ENCODE measurements at regions not wholly inside any gene's neighbourhood (a gene's known extent, or its start where the extent isn't known, plus 50 kb on each side); places are given as distances from the start of the nearest gene placed in this dataset.

DNA sequence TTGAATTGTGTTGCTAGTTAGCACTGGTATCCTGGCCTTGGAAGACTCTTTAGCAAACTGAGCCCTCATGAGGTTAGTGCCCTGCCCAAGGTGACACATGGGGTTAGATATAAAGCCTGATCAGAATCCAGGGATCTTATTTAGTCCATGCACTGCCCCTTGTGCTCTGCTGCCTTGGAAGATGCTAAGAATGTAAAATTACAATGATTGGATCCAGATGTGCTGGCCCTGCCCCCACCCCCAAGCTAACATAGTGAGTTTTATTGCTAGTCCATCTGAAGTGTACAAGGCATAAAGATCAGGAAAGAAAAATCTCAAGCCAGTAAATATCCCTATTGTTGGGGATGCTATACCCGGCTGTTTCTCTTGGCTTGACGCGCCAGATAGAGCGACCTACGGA lies 248.1 kb upstream of the C2CD4B start:
- no peaks in the 10 kb centered on the region for H3K27me3 ChIP-seq (ENCODE audit: insufficient read depth, low read length)
- no peak overlapping the region for H3K27ac ChIP-seq (ENCODE audit: low read depth, low read length)
- no peak overlapping the region for H3K9ac ChIP-seq (ENCODE audit: low read length)
- H3K4me3 Mint-ChIP-seq (ENCODE audit: unreplicated experiment) = no peak overlapping the region
- no peak for TF ChIP-seq EZH2 (IDR thresholded peaks at IDR 0.05; ENCODE audit: insufficient read depth, low read length)
- TF ChIP-seq, protein P1, sequence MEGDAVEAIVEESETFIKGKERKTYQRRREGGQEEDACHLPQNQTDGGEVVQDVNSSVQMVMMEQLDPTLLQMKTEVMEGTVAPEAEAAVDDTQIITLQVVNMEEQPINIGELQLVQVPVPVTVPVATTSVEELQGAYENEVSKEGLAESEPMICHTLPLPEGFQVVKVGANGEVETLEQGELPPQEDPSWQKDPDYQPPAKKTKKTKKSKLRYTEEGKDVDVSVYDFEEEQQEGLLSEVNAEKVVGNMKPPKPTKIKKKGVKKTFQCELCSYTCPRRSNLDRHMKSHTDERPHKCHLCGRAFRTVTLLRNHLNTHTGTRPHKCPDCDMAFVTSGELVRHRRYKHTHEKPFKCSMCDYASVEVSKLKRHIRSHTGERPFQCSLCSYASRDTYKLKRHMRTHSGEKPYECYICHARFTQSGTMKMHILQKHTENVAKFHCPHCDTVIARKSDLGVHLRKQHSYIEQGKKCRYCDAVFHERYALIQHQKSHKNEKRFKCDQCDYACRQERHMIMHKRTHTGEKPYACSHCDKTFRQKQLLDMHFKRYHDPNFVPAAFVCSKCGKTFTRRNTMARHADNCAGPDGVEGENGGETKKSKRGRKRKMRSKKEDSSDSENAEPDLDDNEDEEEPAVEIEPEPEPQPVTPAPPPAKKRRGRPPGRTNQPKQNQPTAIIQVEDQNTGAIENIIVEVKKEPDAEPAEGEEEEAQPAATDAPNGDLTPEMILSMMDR (IDR thresholded peaks at IDR 0.05; ENCODE audit: insufficient read depth, low read depth, low read length) = no peak
- FAIRE-seq (no peak), DNase-seq (ENCODE audit: low read depth) (no peak)
- peaks cover 13% of the 10 kb centered on the region for H3K4me1 ChIP-seq (ENCODE audit: insufficient read depth, low read length)
- H3K79me2 ChIP-seq (ENCODE audit: insufficient read depth, low read length) = peaks cover 2% of the 10 kb centered on the region
- H3K27ac Mint-ChIP-seq (ENCODE audit: unreplicated experiment) = no peak overlapping the region
- H3K4me2 ChIP-seq (ENCODE audit: low read length) = no peak overlapping the region
- H3K36me3 ChIP-seq (ENCODE audit: insufficient read depth, low read length) = no peaks in the 10 kb centered on the region
- peaks cover 8% of the 10 kb centered on the region for H3K36me3 Mint-ChIP-seq (ENCODE audit: low read depth, unreplicated experiment)
- peaks cover 28% of the 10 kb centered on the region for H4K20me1 ChIP-seq (ENCODE audit: insufficient read depth, low read length)
- H3K9me3 ChIP-seq (ENCODE audit: insufficient read depth, low read depth, low read length) = no peaks in the 10 kb centered on the region
- no peak overlapping the region for H3K4me3 ChIP-seq (ENCODE audit: insufficient read depth, low read depth, low read length)
- no peaks in the 10 kb centered on the region for H3K9me3 Mint-ChIP-seq (ENCODE audit: unreplicated experiment)
- H3K4me1 Mint-ChIP-seq (ENCODE audit: low read depth, unreplicated experiment) = peaks cover 13% of the 10 kb centered on the region
- no peaks in the 10 kb centered on the region for H3K27me3 Mint-ChIP-seq (ENCODE audit: low read depth, unreplicated experiment)
- no peak overlapping the region for H2AFZ ChIP-seq (ENCODE audit: low read depth, low read length)

DNA sequence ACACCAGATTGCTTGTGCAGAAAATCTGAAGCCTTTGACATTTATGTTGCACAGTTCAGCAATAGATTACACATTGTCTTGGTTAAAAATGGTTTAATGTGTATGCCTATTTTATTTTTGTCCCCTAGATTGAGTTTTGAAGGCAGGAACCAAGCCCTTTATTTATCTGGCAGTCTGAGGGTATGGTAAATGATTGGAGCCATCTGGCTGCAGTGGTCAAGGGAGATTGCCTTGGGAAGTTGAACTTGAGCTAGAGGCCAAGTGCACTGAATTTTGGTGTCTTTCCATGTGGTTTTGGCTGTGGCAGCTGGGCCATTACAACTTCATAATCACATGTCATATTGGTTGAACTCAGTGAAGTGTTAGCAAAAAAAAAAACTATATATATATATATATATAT lies 248.7 kb upstream of the C2CD4B start:
- Mint-ChIP-seq H3K4me3 (ENCODE audit: unreplicated experiment) (no peak overlapping the region), H3K27ac (ENCODE audit: unreplicated experiment) (no peak overlapping the region), H3K27me3 (ENCODE audit: low read depth, unreplicated experiment) (no peaks in the 10 kb centered on the region), H3K36me3 (ENCODE audit: low read depth, unreplicated experiment) (peaks cover 8% of the 10 kb centered on the region), H3K4me1 (ENCODE audit: low read depth, unreplicated experiment) (peaks cover 13% of the 10 kb centered on the region), H3K9me3 (ENCODE audit: unreplicated experiment) (no peaks in the 10 kb centered on the region)
- Histone ChIP-seq H3K27ac (ENCODE audit: low read depth, low read length) (no peak overlapping the region), H3K4me2 (ENCODE audit: low read length) (no peak overlapping the region), H3K4me3 (ENCODE audit: insufficient read depth, low read depth, low read length) (no peak overlapping the region), H2AFZ (ENCODE audit: low read depth, low read length) (no peak overlapping the region), H3K27me3 (ENCODE audit: insufficient read depth, low read length) (no peaks in the 10 kb centered on the region), H3K36me3 (ENCODE audit: insufficient read depth, low read length) (no peaks in the 10 kb centered on the region), H3K9ac (ENCODE audit: low read length) (no peak overlapping the region), H3K4me1 (ENCODE audit: insufficient read depth, low read length) (peaks cover 13% of the 10 kb centered on the region), H3K79me2 (ENCODE audit: insufficient read depth, low read length) (peaks cover 2% of the 10 kb centered on the region), H3K9me3 (ENCODE audit: insufficient read depth, low read depth, low read length) (no peaks in the 10 kb centered on the region), H4K20me1 (ENCODE audit: insufficient read depth, low read length) (peaks cover 28% of the 10 kb centered on the region)
- no peak for TF ChIP-seq EZH2 (IDR thresholded peaks at IDR 0.05; ENCODE audit: insufficient read depth, low read length)
- TF ChIP-seq, protein P1 (IDR thresholded peaks at IDR 0.05; ENCODE audit: insufficient read depth, low read depth, low read length) = no peak
- FAIRE-seq = no peak
- DNase-seq (ENCODE audit: low read depth) = no peak

DNA sequence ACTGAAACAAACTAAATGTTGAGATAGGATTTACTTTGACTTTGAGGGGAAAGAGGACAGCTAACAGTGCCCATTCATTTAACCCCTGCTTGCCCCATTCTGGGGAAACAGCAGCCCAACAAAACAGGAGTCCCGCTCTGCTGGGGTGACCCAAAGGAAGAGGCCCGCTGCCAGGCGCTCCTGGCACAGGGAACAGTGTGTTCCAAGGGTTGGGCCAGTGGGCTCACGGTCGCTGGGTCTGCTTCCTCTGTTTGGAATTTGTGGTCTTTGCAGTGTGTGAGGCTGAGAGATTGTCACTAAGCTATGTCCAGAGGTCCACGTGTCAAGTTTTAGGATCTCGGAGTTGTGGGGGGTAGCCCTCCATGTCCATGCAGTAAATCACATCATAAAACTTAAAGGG lies 250.4 kb upstream of the C2CD4B start:
- no peak overlapping the region for H3K27ac Mint-ChIP-seq (ENCODE audit: unreplicated experiment)
- no peak overlapping the region for H3K4me3 Mint-ChIP-seq (ENCODE audit: unreplicated experiment)
- no peaks in the 10 kb centered on the region for H3K9me3 ChIP-seq (ENCODE audit: insufficient read depth, low read depth, low read length)
- H3K36me3 ChIP-seq (ENCODE audit: insufficient read depth, low read length) = no peaks in the 10 kb centered on the region
- H3K27me3 ChIP-seq (ENCODE audit: insufficient read depth, low read length) = no peaks in the 10 kb centered on the region
- peaks cover 13% of the 10 kb centered on the region for H3K4me1 ChIP-seq (ENCODE audit: insufficient read depth, low read length)
- H3K9me3 Mint-ChIP-seq (ENCODE audit: unreplicated experiment) = no peaks in the 10 kb centered on the region
- TF ChIP-seq, protein P1 (IDR thresholded peaks at IDR 0.05; ENCODE audit: insufficient read depth, low read depth, low read length) = no peak
- no peak for TF ChIP-seq EZH2 (IDR thresholded peaks at IDR 0.05; ENCODE audit: insufficient read depth, low read length)
- H3K4me3 ChIP-seq (ENCODE audit: insufficient read depth, low read depth, low read length) = no peak overlapping the region
- H2AFZ ChIP-seq (ENCODE audit: low read depth, low read length) = no peak overlapping the region
- H3K4me2 ChIP-seq (ENCODE audit: low read length) = no peak overlapping the region
- peaks cover 7% of the 10 kb centered on the region for H3K36me3 Mint-ChIP-seq (ENCODE audit: low read depth, unreplicated experiment)
- peaks cover 2% of the 10 kb centered on the region for H3K79me2 ChIP-seq (ENCODE audit: insufficient read depth, low read length)
- no peaks in the 10 kb centered on the region for H3K27me3 Mint-ChIP-seq (ENCODE audit: low read depth, unreplicated experiment)
- no peak overlapping the region for H3K27ac ChIP-seq (ENCODE audit: low read depth, low read length)
- FAIRE-seq (no peak), DNase-seq (ENCODE audit: low read depth) (no peak)
- no peak overlapping the region for H3K9ac ChIP-seq (ENCODE audit: low read length)
- H3K4me1 Mint-ChIP-seq (ENCODE audit: low read depth, unreplicated experiment) = peaks cover 13% of the 10 kb centered on the region
- H4K20me1 ChIP-seq (ENCODE audit: insufficient read depth, low read length) = peaks cover 27% of the 10 kb centered on the region
